ENCODE measurements at regions not wholly inside any gene's neighbourhood (a gene's known extent, or its start where the extent isn't known, plus 50 kb on each side); places are given as distances from the start of the nearest gene placed in this dataset.

GRCh38 chr14:75369506-75369905 lies 58.3 kb upstream of the JDP2 start:
- Histone ChIP-seq H3K27ac (ENCODE audit: low read length) (no peak overlapping the region), H3K36me3 (replicated peaks; ENCODE audit: insufficient read depth, low read length) (no peaks in the 10 kb centered on the region), H3K9ac (ENCODE audit: low read length) (no peak overlapping the region), H2AFZ (ENCODE audit: low read length) (no peak overlapping the region), H3K27me3 (replicated peaks; ENCODE audit: insufficient read depth, low read length) (no peaks in the 10 kb centered on the region), H3F3A (ENCODE audit: insufficient read depth, low read length) (no peaks in the 10 kb centered on the region), H3K9me3 (replicated peaks; ENCODE audit: insufficient read depth, low read length) (no peaks in the 10 kb centered on the region), H3K4me1 (ENCODE audit: low read length) (no peaks in the 10 kb centered on the region), H3K4me2 (ENCODE audit: low read depth, low read length) (no peak overlapping the region), H3K79me2 (ENCODE audit: low read length) (no peaks in the 10 kb centered on the region), H4K20me1 (ENCODE audit: insufficient read depth, low read length) (no peaks in the 10 kb centered on the region), H3K9me2 (replicated peaks; ENCODE audit: insufficient read depth, low read length) (no peaks in the 10 kb centered on the region), H3K4me3 (ENCODE audit: low read length) (no peak overlapping the region)
- no peak for TF ChIP-seq EZH2phosphoT487 (IDR thresholded peaks at IDR 0.05; ENCODE audit: low read length)
- TF ChIP-seq CTCF (IDR thresholded peaks at IDR 0.05; ENCODE audit: low read length): no peak
- TF ChIP-seq EZH2 (optimal IDR thresholded peaks at IDR 0.05; ENCODE audit: low read depth, low read length): no peak
- no peak for DNase-seq

GRCh38 chr14:75370416-75371205 lies 57.2 kb upstream of the JDP2 start:
- H3K9ac ChIP-seq (ENCODE audit: low read length): no peak overlapping the region
- no peaks in the 10 kb centered on the region for H3K4me1 ChIP-seq (ENCODE audit: low read length)
- no peaks in the 10 kb centered on the region for H3K27me3 ChIP-seq (replicated peaks; ENCODE audit: insufficient read depth, low read length)
- DNase-seq: no peak
- no peak overlapping the region for H3K4me2 ChIP-seq (ENCODE audit: low read depth, low read length)
- no peak overlapping the region for H3K27ac ChIP-seq (ENCODE audit: low read length)
- no peaks in the 10 kb centered on the region for H3F3A ChIP-seq (ENCODE audit: insufficient read depth, low read length)
- H3K9me3 ChIP-seq (replicated peaks; ENCODE audit: insufficient read depth, low read length): no peaks in the 10 kb centered on the region
- H2AFZ ChIP-seq (ENCODE audit: low read length): no peak overlapping the region
- H3K4me3 ChIP-seq (ENCODE audit: low read length): no peak overlapping the region
- TF ChIP-seq EZH2phosphoT487 (IDR thresholded peaks at IDR 0.05; ENCODE audit: low read length) (no peak), EZH2 (optimal IDR thresholded peaks at IDR 0.05; ENCODE audit: low read depth, low read length) (no peak), CTCF (IDR thresholded peaks at IDR 0.05; ENCODE audit: low read length) (no peak)
- H4K20me1 ChIP-seq (ENCODE audit: insufficient read depth, low read length): no peaks in the 10 kb centered on the region
- H3K36me3 ChIP-seq (replicated peaks; ENCODE audit: insufficient read depth, low read length): no peaks in the 10 kb centered on the region
- H3K9me2 ChIP-seq (replicated peaks; ENCODE audit: insufficient read depth, low read length): no peaks in the 10 kb centered on the region
- no peaks in the 10 kb centered on the region for H3K79me2 ChIP-seq (ENCODE audit: low read length)

- Histone ChIP-seq H4K20me1 (ENCODE audit: insufficient read depth, low read length) (no peaks in the 10 kb centered on the region), H3K27ac (ENCODE audit: low read length) (no peak overlapping the region), H3K4me1 (ENCODE audit: low read length) (no peaks in the 10 kb centered on the region), H3K9ac (ENCODE audit: low read length) (no peak overlapping the region), H3K27me3 (replicated peaks; ENCODE audit: insufficient read depth, low read length) (no peaks in the 10 kb centered on the region), H3K4me2 (ENCODE audit: low read depth, low read length) (no peak overlapping the region), H3K79me2 (ENCODE audit: low read length) (no peaks in the 10 kb centered on the region), H3F3A (ENCODE audit: insufficient read depth, low read length) (no peaks in the 10 kb centered on the region), H3K36me3 (replicated peaks; ENCODE audit: insufficient read depth, low read length) (no peaks in the 10 kb centered on the region), H3K9me3 (replicated peaks; ENCODE audit: insufficient read depth, low read length) (no peaks in the 10 kb centered on the region), H3K4me3 (ENCODE audit: low read length) (no peak overlapping the region), H3K9me2 (replicated peaks; ENCODE audit: insufficient read depth, low read length) (no peaks in the 10 kb centered on the region), H2AFZ (ENCODE audit: low read length) (no peak overlapping the region)
- DNase-seq: no peak
- TF ChIP-seq CTCF (IDR thresholded peaks at IDR 0.05; ENCODE audit: low read length) (no peak), EZH2phosphoT487 (IDR thresholded peaks at IDR 0.05; ENCODE audit: low read length) (no peak), EZH2 (optimal IDR thresholded peaks at IDR 0.05; ENCODE audit: low read depth, low read length) (no peak)
Measured at GRCh38 chr14:75371297-75371696, 56.5 kb upstream of the JDP2 start.

Measured in MM.1S (cell line).